Thyroid gland (tissue), 4 donors: ENCODE measurements at regions not wholly inside any gene's neighbourhood (a gene's known extent, or its start where the extent isn't known, plus 50 kb on each side); places are given as distances from the start of the nearest gene placed in this dataset.

Experiments
- CTCF ChIP-seq, 6 experiments: fragments of 200-600 bp in 3 of 6; fragments of 450-650 bp in 3 of 6; sonication (generic) in 3 of 6; IDR thresholded peaks; one replicate each; pipeline ENCODE4 v1.5.1; 2016 to 2019; ENCODE audit warnings: antibody characterized with exemption in 6 of 6, mild to moderate bottlenecking in 2 of 6, inconsistent platforms in 1 of 6, moderate library complexity in 1 of 6
- POLR2A ChIP-seq, 2 donors: fragments of 450-650 bp; IDR thresholded peaks; one replicate each; pipeline ENCODE4 v1.6.1; 2017; ENCODE audit warnings: antibody characterized with exemption in 2 of 2, mild to moderate bottlenecking in 2 of 2, moderate library complexity in 1 of 2

DNA sequence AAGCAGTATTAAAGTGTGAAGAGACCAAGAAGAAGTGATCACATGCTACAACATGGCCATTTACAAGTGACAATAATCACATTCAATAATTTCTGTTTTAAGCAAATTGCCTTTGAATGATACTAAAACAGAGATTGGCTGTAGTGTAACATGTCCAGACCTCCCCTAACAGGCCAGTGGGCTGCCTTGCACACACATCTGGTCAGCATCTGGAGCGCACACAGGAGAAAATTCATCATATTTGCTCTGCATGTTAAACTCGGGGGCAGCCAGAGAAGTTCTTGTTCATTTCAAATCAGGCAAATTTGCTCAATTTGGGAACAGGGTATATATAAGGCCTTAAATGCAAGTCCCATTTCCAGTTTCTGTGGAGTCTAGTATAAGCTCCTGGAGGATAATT, 111.1 kb upstream of the FBXL7 start:
- TF ChIP-seq POLR2A (IDR thresholded peaks at IDR 0.05), result no peak
- no peak for TF ChIP-seq CTCF (IDR thresholded peaks at IDR 0.05)
